H1 (cell line): ENCODE measurements at regions not wholly inside any gene's neighbourhood (a gene's known extent, or its start where the extent isn't known, plus 50 kb on each side); places are given as distances from the start of the nearest gene placed in this dataset.

Experiments
- CTCF ChIA-PET: fragments of 300-600 bp; sonication (Branson Sonifier 250); formaldehyde crosslinking; loops from one replicate; lab custom pipeline; 2021; ENCODE audit not compliant: partially characterized antibody; lab: Charles Lee
- POLR2A ChIA-PET: fragments of 300-600 bp; sonication (Branson Sonifier 250); formaldehyde crosslinking; loops from one replicate; lab custom pipeline; 2021; ENCODE audit warnings: inconsistent platforms; ENCODE audit not compliant: partially characterized antibody; lab: Charles Lee
- DNase-seq, 2 experiments: peaks; one replicate each; pipeline versions ENCODE4 v3.0.0 to v3.0.0-alpha.2; 2010 to 2022; ENCODE audit warnings: low spot score in 2 of 2, low read depth in 1 of 2, mixed read lengths in 1 of 2
- FAIRE-seq: peaks from 2 replicates; lab custom pipeline; 2011; peaks lifted over from hg19 to GRCh38; lab: Jason Lieb, UNC
- H2AFZ ChIP-seq: 2 replicates; pipeline ENCODE4 v1.8.1; 2012; ENCODE audit warnings: low read length, inconsistent platforms
- H2AK5ac ChIP-seq: 2 replicates; pipeline ENCODE4 v1.6.1; 2013; ENCODE audit warnings: low read depth, low read length
- H2BK120ac ChIP-seq: replicated peaks from 2 replicates; pipeline ENCODE3; 2013; ENCODE audit warnings: low read depth, low read length, inconsistent platforms
- H2BK12ac ChIP-seq: 2 replicates; pipeline ENCODE4 v1.6.1; 2013; ENCODE audit warnings: low read depth, low read length
- H2BK15ac ChIP-seq: 2 replicates; pipeline ENCODE4 v1.6.1; 2013; ENCODE audit warnings: low read length
- H2BK20ac ChIP-seq: 2 replicates; pipeline ENCODE4 v1.6.1; 2013; ENCODE audit warnings: low read length
- H2BK5ac ChIP-seq: 2 replicates; pipeline ENCODE4 v1.6.1; 2013; ENCODE audit warnings: low read depth, low read length
- H3K14ac ChIP-seq: 2 replicates; pipeline ENCODE4 v1.6.1; 2013; ENCODE audit warnings: inconsistent platforms; ENCODE audit not compliant: insufficient read length
- H3K18ac ChIP-seq: 2 replicates; pipeline ENCODE4 v1.6.1; 2013; ENCODE audit warnings: low read length; ENCODE audit errors: extremely low read depth
- H3K23ac ChIP-seq: 2 replicates; pipeline ENCODE4 v1.6.1; 2013; ENCODE audit warnings: inconsistent platforms; ENCODE audit not compliant: insufficient read length
- H3K23me2 ChIP-seq: 2 replicates; pipeline ENCODE4 v1.6.1; 2013; ENCODE audit warnings: low read depth, low read length
- H3K27ac ChIP-seq: 2 replicates; pipeline ENCODE4 v1.6.1; 2011; ENCODE audit warnings: low read depth, low read length, inconsistent platforms
- H3K27me3 ChIP-seq, 4 experiments: replicated peaks in 1 of 4; 1 replicate in 1 of 4; 2 replicates in 3 of 4; pipeline versions ENCODE4 v1.6.1 to v1.8.1; 2011 to 2013; ENCODE audit warnings: low read length in 3 of 4, mild to moderate bottlenecking in 3 of 4, inconsistent platforms in 2 of 4, mixed read lengths in 2 of 4, moderate library complexity in 1 of 4; ENCODE audit not compliant: control insufficient read depth in 3 of 4, insufficient read depth in 3 of 4; ENCODE audit errors: extremely low read depth in 1 of 4
- H3K36me3 ChIP-seq, 4 experiments: 2 replicates each; pipeline versions ENCODE4 v1.6.1 to v1.8.1; 2011 to 2013; ENCODE audit warnings: mild to moderate bottlenecking in 4 of 4, low read length in 3 of 4, moderate library complexity in 2 of 4, control low read depth in 1 of 4, inconsistent platforms in 1 of 4; ENCODE audit not compliant: insufficient read depth in 4 of 4, control insufficient read depth in 2 of 4
- H3K4ac ChIP-seq: replicated peaks from 2 replicates; pipeline ENCODE3; 2013; ENCODE audit warnings: low read length, low read depth, mixed read lengths, inconsistent platforms; ENCODE audit not compliant: insufficient read length
- H3K4me1 ChIP-seq, 4 experiments: replicated peaks in 1 of 4; 1 replicate in 1 of 4; 2 replicates in 3 of 4; pipeline versions ENCODE4 v1.6.1 to v1.8.1; 2011 to 2013; ENCODE audit warnings: low read length in 3 of 4, inconsistent platforms in 2 of 4, mixed read lengths in 1 of 4; ENCODE audit not compliant: insufficient read depth in 4 of 4, control insufficient read depth in 3 of 4
- H3K4me2 ChIP-seq, 2 experiments: 2 replicates each; pipeline versions ENCODE4 v1.6.1 to v1.8.1; 2011 to 2013; ENCODE audit warnings: low read depth in 2 of 2, low read length in 2 of 2, control low read depth in 1 of 2, inconsistent platforms in 1 of 2, mild to moderate bottlenecking in 1 of 2; ENCODE audit not compliant: insufficient read depth in 1 of 2
- H3K4me3 ChIP-seq, 4 experiments: fragments of 200-600, 300-600 bp in 1 of 4; sonication (generic), shearing (Covaris generic), sonication (Bioruptor Twin) in 1 of 4; 2 replicates each; pipeline versions ENCODE4 v1.5.1 to v1.8.1; 2011 to 2016; ENCODE audit warnings: low read length in 4 of 4, low read depth in 3 of 4, control low read depth in 2 of 4, inconsistent platforms in 2 of 4, mild to moderate bottlenecking in 2 of 4, mixed read lengths in 1 of 4, moderate library complexity in 1 of 4; ENCODE audit not compliant: insufficient read depth in 2 of 4; ENCODE audit errors: extremely low read depth in 1 of 4
- H3K56ac ChIP-seq: replicated peaks from 2 replicates; pipeline ENCODE3; 2013; ENCODE audit warnings: low read depth, mild to moderate bottlenecking, mixed read lengths, low read length, inconsistent platforms; ENCODE audit not compliant: insufficient read length
- H3K79me1 ChIP-seq: 2 replicates; pipeline ENCODE4 v1.6.1; 2013; ENCODE audit warnings: low read depth, low read length, control low read depth
- H3K79me2 ChIP-seq, 2 experiments: 2 replicates each; pipeline versions ENCODE4 v1.6.1 to v1.8.1; 2012 to 2013; ENCODE audit warnings: low read length in 2 of 2, mild to moderate bottlenecking in 2 of 2, inconsistent platforms in 1 of 2; ENCODE audit not compliant: insufficient read depth in 2 of 2, control insufficient read depth in 1 of 2
- H3K9ac ChIP-seq, 4 experiments: replicated peaks in 1 of 4; 1 replicate in 1 of 4; 2 replicates in 3 of 4; pipeline versions ENCODE4 v1.6.1 to v1.8.1; 2011 to 2013; ENCODE audit warnings: low read depth in 3 of 4, low read length in 3 of 4, control low read depth in 2 of 4, mild to moderate bottlenecking in 2 of 4, moderate library complexity in 2 of 4, inconsistent platforms in 1 of 4; ENCODE audit errors: extremely low read depth in 1 of 4
- H3K9me3 ChIP-seq, 2 experiments: 2 replicates each; pipeline versions ENCODE4 v1.6.1 to v1.8.1; 2012 to 2013; ENCODE audit warnings: mild to moderate bottlenecking in 2 of 2, moderate library complexity in 2 of 2, control low read depth in 1 of 2, inconsistent platforms in 1 of 2, low read depth in 1 of 2, low read length in 1 of 2, mixed read lengths in 1 of 2; ENCODE audit not compliant: insufficient read depth in 2 of 2
- H4K20me1 ChIP-seq, 2 experiments: replicated peaks in 1 of 2; 2 replicates each; pipeline versions ENCODE3 to v1.8.1; 2011 to 2013; ENCODE audit warnings: inconsistent platforms in 2 of 2, low read length in 2 of 2, mild to moderate bottlenecking in 1 of 2; ENCODE audit not compliant: insufficient read depth in 2 of 2, control insufficient read depth in 1 of 2
- H4K5ac ChIP-seq: 2 replicates; pipeline ENCODE4 v1.6.1; 2013; ENCODE audit warnings: low read length, low read depth, mixed read lengths, inconsistent platforms; ENCODE audit not compliant: insufficient read length
- H4K8ac ChIP-seq: 2 replicates; pipeline ENCODE4 v1.8.0; 2013; ENCODE audit warnings: mild to moderate bottlenecking, moderate library complexity, low read length, inconsistent platforms; ENCODE audit not compliant: insufficient read depth; ENCODE audit errors: extremely low read depth
- H4K91ac ChIP-seq: replicated peaks from 2 replicates; pipeline ENCODE3; 2013; ENCODE audit warnings: low read length, mixed read lengths, inconsistent platforms; ENCODE audit not compliant: insufficient read length
- GABPA ChIP-seq: IDR thresholded peaks from 2 replicates; pipeline ENCODE4 v1.6.1; 2011; ENCODE audit warnings: mild to moderate bottlenecking, low read length, moderate library complexity, borderline replicate concordance; ENCODE audit not compliant: insufficient read depth
- KDM4A ChIP-seq: IDR thresholded peaks from one replicate; pipeline ENCODE4 v1.7.1; 2012; ENCODE audit warnings: low read depth, mild to moderate bottlenecking, moderate library complexity, low read length, inconsistent platforms; ENCODE audit not compliant: severe bottlenecking

- no peak overlapping the region for H3K4ac ChIP-seq
- H3K27ac ChIP-seq = no peak overlapping the region
- no peaks in the 10 kb centered on the region for H3K79me2 ChIP-seq
- FAIRE-seq = no peak
- no peak overlapping the region for H2BK12ac ChIP-seq
- H2BK15ac ChIP-seq = no peak overlapping the region
- TF ChIP-seq KDM4A (no peak), GABPA (no peak)
- H3K23me2 ChIP-seq = no peaks in the 10 kb centered on the region
- H3K14ac ChIP-seq = no peak overlapping the region
- H3K56ac ChIP-seq = no peak overlapping the region
- no peaks in the 10 kb centered on the region for H3K4me1 ChIP-seq
- H3K4me2 ChIP-seq = no peak overlapping the region
- no peak overlapping the region for H3K23ac ChIP-seq
- H3K79me1 ChIP-seq = no peaks in the 10 kb centered on the region
- ChIA-PET CTCF (interaction anchor here (0.5 to 2.1 kb wide), 23 partner anchors 9 to 818 kb away, joined by 3 to 14 read pairs (median 4); partner anchors contain the start of gene HTR1E), POLR2A (no interaction called here)
- H2AK5ac ChIP-seq = no peak overlapping the region
- no peak overlapping the region for H4K8ac ChIP-seq
- H2BK120ac ChIP-seq = no peak overlapping the region
- H3K9ac ChIP-seq = no peak overlapping the region
- no peak overlapping the region for H2BK20ac ChIP-seq
- H3K27me3 ChIP-seq = no peaks in the 10 kb centered on the region
- H3K36me3 ChIP-seq = no peaks in the 10 kb centered on the region
- H3K4me3 ChIP-seq = no peak overlapping the region
- no peak overlapping the region for H2AFZ ChIP-seq
- no peak overlapping the region for H4K91ac ChIP-seq
- no peak for DNase-seq
- no peaks in the 10 kb centered on the region for H3K9me3 ChIP-seq
- H2BK5ac ChIP-seq = no peak overlapping the region
- no peak overlapping the region for H3K18ac ChIP-seq
- no peak overlapping the region for H4K5ac ChIP-seq
- no peaks in the 10 kb centered on the region for H4K20me1 ChIP-seq
Measured at GRCh38 chr6:86856379-86856778, 80.9 kb upstream of the HTR1E start.
